Natural killer cell treated with Interleukin-12 subunit alpha and Interleukin-12 subunit beta and Interleukin-15 and Interleukin-18, amount 100 ng/mL, for 72 hours (primary cell): ENCODE measurements at regions not wholly inside any gene's neighbourhood (a gene's known extent, or its start where the extent isn't known, plus 50 kb on each side); places are given as distances from the start of the nearest gene placed in this dataset.
"Not testable (repeated sequence)": the region's sequence is repeated elsewhere in the genome, so short reads cannot be mapped to it uniquely, and the experiment has no call there.

Source experiments
- ATAC-seq, 2 donors: fragments of 150-1000 bp; cut with Tn5 transposase in 1 of 2; sonication (Bioruptor Pico), chemical (Tn5 transposase) in 1 of 2; 2 replicates each; pipeline ENCODE4 v1.10.0; 2021
- DNase-seq: peaks from one replicate; pipeline ENCODE4 v3.0.0; 2022; ENCODE audit warnings: low spot score
- H3K27ac Mint-ChIP-seq, 2 donors: 1 replicate in 1 of 2; 2 replicates in 1 of 2; pipeline ENCODE4 v1.8.0; 2022; ENCODE audit warnings: mixed read lengths in 2 of 2, mild to moderate bottlenecking in 1 of 2, moderate library complexity in 1 of 2
- H3K27me3 Mint-ChIP-seq, 2 donors: 1 replicate in 1 of 2; 2 replicates in 1 of 2; pipeline ENCODE4 v1.8.0; 2022; ENCODE audit warnings: mixed read lengths in 2 of 2
- H3K36me3 Mint-ChIP-seq: one replicate; pipeline ENCODE4 v1.8.0; 2022; ENCODE audit warnings: mixed read lengths
- H3K4me1 Mint-ChIP-seq, 2 donors: 1 replicate in 1 of 2; 2 replicates in 1 of 2; pipeline ENCODE4 v1.8.0; 2022; ENCODE audit warnings: low read depth in 2 of 2, mixed read lengths in 2 of 2, mild to moderate bottlenecking in 1 of 2
- H3K4me3 Mint-ChIP-seq: one replicate; pipeline ENCODE4 v1.8.0; 2022; ENCODE audit warnings: mixed read lengths
- H3K9me3 Mint-ChIP-seq: 2 replicates; pipeline ENCODE4 v1.8.0; 2022; ENCODE audit warnings: mixed read lengths

DNA sequence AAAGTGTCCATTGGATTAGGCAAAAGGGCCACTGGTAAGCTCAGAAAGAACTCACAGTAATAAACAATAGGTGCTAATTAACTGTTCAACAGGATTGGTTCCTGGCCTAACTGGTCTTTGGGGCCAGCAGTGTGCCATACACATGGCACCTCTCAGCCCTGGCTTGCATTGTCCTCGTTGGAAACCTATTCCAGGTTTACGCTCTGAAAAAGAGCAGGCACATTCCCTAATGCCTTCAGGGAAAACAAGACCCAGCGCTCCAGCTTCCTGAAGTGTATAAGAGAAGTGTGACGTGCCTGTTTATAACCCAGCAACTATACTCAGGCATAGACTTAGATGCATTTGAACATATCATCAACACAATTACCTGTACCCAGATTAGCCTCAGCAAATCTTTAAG lies 51.9 kb upstream of the RBM47 start:
- H3K27ac Mint-ChIP-seq: no peak overlapping the region
- H3K4me1 Mint-ChIP-seq: peaks cover 0 to 11% of the 10 kb centered on the region in 2 donors
- DNase-seq: no peak
- no peak overlapping the region for H3K4me3 Mint-ChIP-seq
- H3K27me3 Mint-ChIP-seq: peaks cover 0 to 8% of the 10 kb centered on the region in 2 donors
- no peaks in the 10 kb centered on the region for H3K36me3 Mint-ChIP-seq
- ATAC-seq: no peak
- no peaks in the 10 kb centered on the region for H3K9me3 Mint-ChIP-seq

GRCh38 chr4:40682290-40683101 lies 52.8 kb upstream of the RBM47 start:
- no peaks in the 10 kb centered on the region for H3K36me3 Mint-ChIP-seq
- DNase-seq (no peak), ATAC-seq (peak; percentile 50 to 61)
- H3K9me3 Mint-ChIP-seq: no peaks in the 10 kb centered on the region
- peak overlapping the region in 1 of 2 donors; percentile 79 for H3K27ac Mint-ChIP-seq
- peaks cover 0 to 11% of the 10 kb centered on the region in 2 donors for H3K4me1 Mint-ChIP-seq
- H3K27me3 Mint-ChIP-seq: peaks cover 0 to 8% of the 10 kb centered on the region in 2 donors
- H3K4me3 Mint-ChIP-seq: peak overlapping the region; percentile 18

- peak overlapping the region; percentile 49 to 79 for H3K27ac Mint-ChIP-seq
- H3K9me3 Mint-ChIP-seq, DNase-seq, H3K27me3 Mint-ChIP-seq, H3K4me3 Mint-ChIP-seq, H3K36me3 Mint-ChIP-seq: not testable (repeated sequence)
- ATAC-seq: peak in 1 of 2 donors; percentile 36
- H3K4me1 Mint-ChIP-seq: peaks cover 0 to 11% of the 10 kb centered on the region in 2 donors
These were observed 54.0 kb upstream of the RBM47 start for GRCh38 chr4:40683536-40684145.

- no peak for ATAC-seq
- Mint-ChIP-seq H3K27ac (peak overlapping the region in 1 of 2 donors; percentile 79), H3K4me3 (no peak overlapping the region), H3K36me3 (no peaks in the 10 kb centered on the region), H3K27me3 (peaks cover 0 to 8% of the 10 kb centered on the region in 2 donors), H3K9me3 (no peaks in the 10 kb centered on the region), H3K4me1 (peaks cover 0 to 11% of the 10 kb centered on the region in 2 donors)
- DNase-seq: no peak
These were observed 54.7 kb upstream of the RBM47 start for GRCh38 chr4:40684404-40684803.

DNA sequence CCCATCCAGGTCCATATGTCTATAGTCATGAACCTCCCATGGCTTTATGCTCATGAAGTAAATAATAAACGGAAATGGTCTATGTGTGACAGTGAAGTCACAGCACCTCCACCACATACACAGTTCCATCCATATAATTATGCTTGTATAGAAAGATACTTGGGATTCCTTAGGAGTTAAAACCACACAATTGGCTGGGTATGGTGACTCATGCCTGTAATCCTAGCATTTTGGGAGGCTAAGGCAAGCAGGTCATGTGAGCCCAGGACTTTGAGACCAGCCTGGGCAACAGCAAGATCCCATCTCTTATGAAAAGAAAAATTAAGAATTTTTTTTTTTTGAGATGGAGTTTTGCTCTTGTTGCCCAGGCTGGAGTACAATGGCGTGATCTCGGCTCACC lies 55.6 kb upstream of the RBM47 start:
- Mint-ChIP-seq H3K9me3 (no peaks in the 10 kb centered on the region), H3K36me3 (no peaks in the 10 kb centered on the region), H3K4me1 (peaks cover 0 to 11% of the 10 kb centered on the region in 2 donors), H3K27me3 (peaks cover 0 to 7% of the 10 kb centered on the region in 2 donors), H3K27ac (no peak overlapping the region), H3K4me3 (no peak overlapping the region)
- DNase-seq (no peak), ATAC-seq (no peak)

GRCh38 chr4:40686081-40686913 lies 56.6 kb upstream of the RBM47 start:
- DNase-seq: no peak

DNA sequence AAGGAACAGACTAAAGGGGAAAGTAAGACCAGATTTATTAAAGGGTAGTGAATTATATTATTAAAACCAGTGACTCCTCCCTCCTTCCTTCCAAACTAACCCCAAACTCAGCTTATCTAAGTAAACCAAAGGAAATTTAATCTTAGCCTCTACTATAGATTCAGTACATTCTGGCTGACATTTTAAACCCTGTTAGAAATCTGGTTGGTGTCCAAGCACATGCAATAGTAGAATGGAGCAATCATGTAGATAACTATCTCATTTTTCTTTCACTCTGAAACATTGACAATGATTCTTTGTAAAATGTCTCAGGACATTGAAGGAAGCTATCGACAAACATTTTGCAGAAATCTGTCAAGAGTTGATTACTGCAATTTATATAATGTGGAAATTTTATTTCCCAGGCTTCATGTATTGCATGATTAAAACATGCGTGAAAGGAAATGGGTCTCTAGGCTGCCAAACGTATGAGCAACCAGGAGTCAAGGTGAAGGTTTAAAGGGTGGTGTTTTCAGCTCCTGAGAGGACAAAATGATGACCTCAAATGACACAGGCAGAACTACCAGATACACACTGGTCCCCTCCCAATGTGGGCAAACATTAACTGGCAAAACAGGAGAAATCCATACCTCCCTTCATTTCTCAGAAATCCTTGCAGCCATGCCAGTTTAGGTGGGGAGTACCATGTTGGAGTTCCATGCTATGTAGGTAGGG lies 58.2 kb upstream of the RBM47 start:
- no peak for ATAC-seq
- no peaks in the 10 kb centered on the region for H3K9me3 Mint-ChIP-seq
- no peak overlapping the region for H3K27ac Mint-ChIP-seq
- peaks cover 0 to 4% of the 10 kb centered on the region in 2 donors for H3K4me1 Mint-ChIP-seq
- no peak overlapping the region for H3K4me3 Mint-ChIP-seq
- DNase-seq: no peak
- H3K36me3 Mint-ChIP-seq: no peaks in the 10 kb centered on the region
- H3K27me3 Mint-ChIP-seq: no peaks in the 10 kb centered on the region

More at GRCh38 chr4:40686081-40686913, 56.6 kb upstream of the RBM47 start:
- Mint-ChIP-seq H3K9me3 (no peaks in the 10 kb centered on the region), H3K4me3 (no peak overlapping the region), H3K27ac (no peak overlapping the region), H3K36me3 (no peaks in the 10 kb centered on the region), H3K27me3 (no peaks in the 10 kb centered on the region), H3K4me1 (peaks cover 0 to 11% of the 10 kb centered on the region in 2 donors)
- ATAC-seq: no peak

DNA sequence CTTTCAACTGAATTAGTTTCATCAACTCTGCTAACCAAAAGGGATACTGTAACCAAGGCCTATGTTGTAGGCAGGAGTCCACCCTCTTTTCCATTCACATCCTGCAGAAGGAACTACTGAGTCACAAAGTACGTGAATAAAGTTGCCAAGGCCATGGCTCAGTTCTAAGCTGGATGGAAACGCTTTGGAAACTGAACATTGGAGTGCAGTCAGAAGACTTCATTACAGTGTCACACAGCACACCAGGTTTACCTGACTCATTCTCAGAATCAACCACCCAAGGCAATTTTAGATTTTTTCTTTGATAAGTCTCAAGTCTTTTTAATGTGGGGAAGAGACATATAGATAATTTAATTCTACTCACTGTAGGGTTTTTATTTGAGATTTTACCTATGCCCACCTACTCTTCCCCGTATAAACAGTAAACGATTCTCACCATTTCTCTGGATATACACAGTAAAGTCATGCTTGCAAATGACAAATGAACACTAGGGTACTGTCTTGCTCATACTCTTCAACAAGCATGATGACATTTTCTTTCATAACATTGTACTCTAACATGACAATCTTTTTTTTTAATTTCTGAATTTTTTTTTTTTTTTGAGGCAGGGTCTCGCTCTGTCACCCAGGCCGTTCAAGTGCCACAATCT lies 58.9 kb upstream of the RBM47 start:
- no peaks in the 10 kb centered on the region for H3K27me3 Mint-ChIP-seq
- H3K27ac Mint-ChIP-seq: no peak overlapping the region
- H3K4me3 Mint-ChIP-seq: no peak overlapping the region
- no peaks in the 10 kb centered on the region for H3K36me3 Mint-ChIP-seq
- H3K4me1 Mint-ChIP-seq: peaks cover 0 to 4% of the 10 kb centered on the region in 2 donors
- H3K9me3 Mint-ChIP-seq: no peaks in the 10 kb centered on the region
- ATAC-seq: no peak
- no peak for DNase-seq

DNA sequence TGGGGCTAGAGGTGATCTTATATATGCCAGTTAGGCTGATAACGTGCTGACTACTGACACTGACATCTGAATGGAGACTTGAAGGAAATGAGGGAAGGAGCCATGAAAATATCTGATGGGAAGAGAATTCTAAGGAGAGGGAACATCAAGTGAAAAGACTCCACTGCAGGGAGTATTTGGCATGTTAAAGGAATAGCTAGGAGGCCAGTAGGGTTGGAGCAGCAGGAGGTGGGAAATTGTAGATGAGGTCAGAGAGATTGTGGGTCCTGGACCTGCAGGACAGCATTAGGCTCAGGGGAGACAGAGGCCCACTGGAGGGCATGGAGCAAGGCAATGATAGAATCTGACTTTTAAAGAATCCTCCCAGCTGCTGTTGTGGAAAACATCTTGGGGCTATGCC lies 55.8 kb upstream of the NSUN7 start:
- no peak for ATAC-seq
- H3K27me3 Mint-ChIP-seq: peaks cover 0 to 4% of the 10 kb centered on the region in 2 donors
- DNase-seq: no peak
- H3K27ac Mint-ChIP-seq: no peak overlapping the region
- no peaks in the 10 kb centered on the region for H3K4me1 Mint-ChIP-seq
- no peak overlapping the region for H3K4me3 Mint-ChIP-seq
- no peaks in the 10 kb centered on the region for H3K36me3 Mint-ChIP-seq
- no peaks in the 10 kb centered on the region for H3K9me3 Mint-ChIP-seq

GRCh38 chr4:40697476-40697875 lies 52.3 kb upstream of the NSUN7 start:
- not testable (repeated sequence) for H3K9me3 Mint-ChIP-seq, H3K27ac Mint-ChIP-seq, H3K4me3 Mint-ChIP-seq, H3K4me1 Mint-ChIP-seq, H3K36me3 Mint-ChIP-seq, ATAC-seq, DNase-seq, H3K27me3 Mint-ChIP-seq

DNA sequence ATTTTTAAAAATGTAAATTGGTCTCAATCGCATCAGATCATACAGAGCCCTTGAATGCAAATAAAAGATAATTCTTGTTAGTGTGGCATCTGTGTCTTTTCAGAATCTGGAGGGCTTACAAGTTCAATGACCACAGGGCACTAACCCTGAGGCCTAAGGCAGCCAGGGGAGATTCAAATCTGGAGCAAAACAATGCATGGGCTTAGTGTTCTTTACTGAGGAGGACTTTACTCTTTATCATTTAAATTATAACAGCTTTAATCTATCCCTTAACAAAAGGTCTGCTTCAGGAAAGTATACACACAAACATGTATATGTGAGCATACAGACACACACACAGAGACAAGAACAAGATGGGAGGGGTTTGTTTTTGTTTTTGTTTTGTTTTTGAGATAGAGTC lies 51.0 kb upstream of the NSUN7 start:
- Mint-ChIP-seq H3K27ac (no peak overlapping the region), H3K36me3 (no peaks in the 10 kb centered on the region), H3K9me3 (no peaks in the 10 kb centered on the region), H3K4me1 (peaks cover 5 to 7% of the 10 kb centered on the region in 2 donors), H3K4me3 (no peak overlapping the region), H3K27me3 (peaks cover 6% of the 10 kb centered on the region in 2 donors)
- ATAC-seq (no peak), DNase-seq (no peak)

- Mint-ChIP-seq H3K27ac (no peak overlapping the region), H3K4me3 (no peak overlapping the region)
These were observed 50.1 kb upstream of the NSUN7 start for GRCh38 chr4:40699648-40700047.

More at GRCh38 chr4:40699648-40700047, 50.1 kb upstream of the NSUN7 start:
- Mint-ChIP-seq H3K4me1 (peaks cover 5 to 7% of the 10 kb centered on the region in 2 donors), H3K9me3 (no peaks in the 10 kb centered on the region), H3K36me3 (no peaks in the 10 kb centered on the region), H3K27me3 (peaks cover 2 to 6% of the 10 kb centered on the region in 2 donors)
- DNase-seq: no peak
- peak in 1 of 2 donors; percentile 44 for ATAC-seq
